SK-N-SH (cell line): ENCODE measurements at regions not wholly inside any gene's neighbourhood (a gene's known extent, or its start where the extent isn't known, plus 50 kb on each side); places are given as distances from the start of the nearest gene placed in this dataset.

ENCODE experiments used
- CTCF ChIA-PET: fragments of 300-600, 350-600 bp; formaldehyde crosslinking; extraction: SDS; loops from one replicate; lab custom pipeline; 2021; lab: Yijun Ruan, JAX
- POLR2A ChIA-PET: fragments of 350-600 bp; sonication (Branson Sonifier 250); formaldehyde crosslinking; extraction: SDS; loops from one replicate; lab custom pipeline; 2020; ENCODE audit warnings: antibody characterized with exemption, inconsistent platforms; lab: Yijun Ruan, JAX
- DNase-seq: peaks from one replicate; pipeline ENCODE4 v3.0.0; 2012
- H2AFZ ChIP-seq: fragments of 200-600 bp; sonication (generic); 2 replicates; pipeline ENCODE4 v1.8.1; 2016; ENCODE audit warnings: antibody characterized with exemption, mild to moderate bottlenecking, low read depth
- H3F3A ChIP-seq: fragments of 200-600 bp; sonication (generic); replicated peaks from 2 replicates; pipeline ENCODE3; 2016; ENCODE audit warnings: antibody characterized with exemption, mild to moderate bottlenecking; ENCODE audit not compliant: insufficient read depth
- H3K27ac ChIP-seq, 2 experiments: fragments of 200-500 bp in 1 of 2; fragments of 200-600 bp in 1 of 2; sonication (Bioruptor generic) in 1 of 2; sonication (generic), shearing (Covaris generic) in 1 of 2; 2 replicates each; pipeline versions ENCODE4 v1.5.1 to v1.6.1; 2014 to 2016; ENCODE audit warnings: low read depth in 2 of 2, inconsistent platforms in 1 of 2, low read length in 1 of 2, mild to moderate bottlenecking in 1 of 2, mixed read lengths in 1 of 2
- H3K27me3 ChIP-seq: fragments of 200-600 bp; sonication (generic), shearing (Covaris generic); 2 replicates; pipeline ENCODE4 v1.6.1; 2016; ENCODE audit warnings: mixed run types; ENCODE audit not compliant: insufficient read depth
- H3K36me3 ChIP-seq, 2 experiments: fragments of 200-500 bp in 1 of 2; fragments of 200-600 bp in 1 of 2; sonication (Bioruptor generic) in 1 of 2; sonication (generic) in 1 of 2; replicated peaks in 1 of 2; 2 replicates each; pipeline versions ENCODE3 to v1.5.1; 2014 to 2016; ENCODE audit warnings: low read length in 1 of 2, mild to moderate bottlenecking in 1 of 2; ENCODE audit not compliant: insufficient read depth in 2 of 2, control insufficient read depth in 1 of 2
- H3K4me1 ChIP-seq, 2 experiments: fragments of 200-500 bp in 1 of 2; fragments of 200-600 bp in 1 of 2; sonication (Bioruptor generic) in 1 of 2; sonication (generic), shearing (Covaris generic) in 1 of 2; 2 replicates each; pipeline versions ENCODE4 v1.5.1 to v1.6.1; 2014 to 2016; ENCODE audit warnings: low read depth in 1 of 2, low read length in 1 of 2, mixed run types in 1 of 2; ENCODE audit not compliant: insufficient read depth in 2 of 2, control insufficient read depth in 1 of 2
- H3K4me2 ChIP-seq: fragments of 200-600 bp; sonication (generic), shearing (Covaris generic); 2 replicates; pipeline ENCODE4 v1.6.1; 2017; ENCODE audit warnings: mixed run types
- H3K4me3 ChIP-seq, 2 experiments: fragments of 200-500 bp in 1 of 2; fragments of 200-600 bp in 1 of 2; sonication (Bioruptor generic) in 1 of 2; sonication (generic), shearing (Covaris generic) in 1 of 2; 2 replicates each; pipeline versions ENCODE4 v1.5.1 to v1.8.1; 2014 to 2016; ENCODE audit warnings: low read depth in 2 of 2, inconsistent platforms in 1 of 2, low read length in 1 of 2, mild to moderate bottlenecking in 1 of 2, mixed read lengths in 1 of 2, moderate library complexity in 1 of 2
- H3K79me2 ChIP-seq: fragments of 200-600 bp; sonication (generic); 2 replicates; pipeline ENCODE4 v1.8.1; 2017; ENCODE audit warnings: mild to moderate bottlenecking; ENCODE audit not compliant: insufficient read depth
- H3K9ac ChIP-seq: fragments of 200-600 bp; sonication (generic); 2 replicates; pipeline ENCODE4 v1.6.1; 2017; ENCODE audit warnings: mixed run types
- H3K9me2 ChIP-seq: fragments of 200-600 bp; sonication (generic); 2 replicates; pipeline ENCODE4 v1.6.1; 2017; ENCODE audit warnings: mixed run types
- H3K9me3 ChIP-seq: fragments of 200-600 bp; sonication (generic); 2 replicates; pipeline ENCODE4 v1.6.1; 2017; ENCODE audit warnings: mixed run types, mild to moderate bottlenecking, moderate library complexity
- H4K20me1 ChIP-seq: fragments of 200-600 bp; sonication (generic); 2 replicates; pipeline ENCODE4 v1.6.1; 2017; ENCODE audit warnings: mild to moderate bottlenecking, mixed run types; ENCODE audit not compliant: insufficient read depth
- CHD2 ChIP-seq: fragments of 150-350 bp; IDR thresholded peaks from 2 replicates; pipeline ENCODE4 v1.6.1; 2018; ENCODE audit warnings: low read length; ENCODE audit not compliant: partially characterized antibody
- EP300 ChIP-seq, 2 experiments: IDR thresholded peaks; 2 replicates each; pipeline versions ENCODE4 v1.4.0 to v1.6.1; 2012; ENCODE audit warnings: borderline replicate concordance in 1 of 2, low read depth in 1 of 2, low read length in 1 of 2
- EZH2phosphoT487 ChIP-seq: fragments of 200-600 bp; sonication (generic); IDR thresholded peaks from 2 replicates; pipeline ENCODE4 v1.6.1; 2017; ENCODE audit warnings: low read depth, mixed run types, mild to moderate bottlenecking, antibody characterized with exemption, moderate library complexity, borderline replicate concordance
- FOXJ3 ChIP-seq: sonication (generic); formaldehyde crosslinking; IDR thresholded peaks from 2 replicates; pipeline ENCODE4 v1.5.1; 2020; ENCODE audit warnings: mild to moderate bottlenecking, missing genetic modification reagents
- FOXM1 ChIP-seq: IDR thresholded peaks from 2 replicates; pipeline ENCODE4 v1.4.0; 2012; ENCODE audit warnings: low read depth, mild to moderate bottlenecking
- JUND ChIP-seq: IDR thresholded peaks from 2 replicates; pipeline ENCODE4 v1.4.0; 2012
- MEF2A ChIP-seq: IDR thresholded peaks from 2 replicates; pipeline ENCODE4 v1.4.0; 2012; ENCODE audit warnings: low read depth, borderline replicate concordance
- NFIC ChIP-seq: IDR thresholded peaks from 2 replicates; pipeline ENCODE4 v1.4.0; 2012; ENCODE audit warnings: borderline replicate concordance
- POLR2AphosphoS5 ChIP-seq: IDR thresholded peaks from 2 replicates; pipeline ENCODE4 v1.6.1; 2012; ENCODE audit warnings: low read depth, low read length
- RFX5 ChIP-seq: IDR thresholded peaks from 2 replicates; pipeline ENCODE4 v1.6.1; 2012; ENCODE audit warnings: mild to moderate bottlenecking, improper control_type of control experiment, low read length
- TEAD4 ChIP-seq: IDR thresholded peaks from 2 replicates; pipeline ENCODE4 v1.4.0; 2012; ENCODE audit warnings: mild to moderate bottlenecking, borderline replicate concordance; ENCODE audit not compliant: insufficient read depth
- whole genome bisulfite sequencing: methylation state at CpG from one replicate; pipeline ENCODE4 v1.1.6; 2017; ENCODE audit warnings: low lambda C conversion rate; 5-methylcytosine and 5-hydroxymethylcytosine counted together
- TF ChIP-seq, protein P1 (sequence below): IDR thresholded peaks from 2 replicates; pipeline ENCODE4 v1.4.0; 2012; ENCODE audit warnings: low read depth, borderline replicate concordance
- TF ChIP-seq, protein P2 (sequence below): IDR thresholded peaks from 2 replicates; pipeline ENCODE4 v1.6.1; 2012; ENCODE audit warnings: mild to moderate bottlenecking, low read depth, low read length, moderate library complexity
- TF ChIP-seq, protein P3 (sequence below): IDR thresholded peaks from 2 replicates; pipeline ENCODE4 v1.4.0; 2012; ENCODE audit warnings: low read depth, borderline replicate concordance

DNA sequence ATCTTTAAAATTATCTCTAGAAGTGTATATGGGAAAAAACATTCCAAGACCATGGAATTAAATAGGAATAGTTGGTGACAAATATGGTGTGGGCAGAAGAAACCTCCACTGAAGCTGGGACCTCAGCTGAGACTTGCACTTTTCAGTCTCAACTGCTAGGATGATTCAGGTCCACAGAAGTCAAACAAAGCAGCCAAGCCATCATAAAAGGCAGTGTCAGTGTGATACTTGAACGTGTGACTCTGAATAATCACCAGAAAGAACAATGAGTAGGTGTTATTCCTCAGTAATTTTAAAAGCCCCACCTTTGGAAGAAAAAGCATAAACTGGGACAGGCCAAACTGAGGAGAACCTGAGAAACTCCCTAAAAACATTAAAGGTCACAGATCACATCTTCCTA lies 90.7 kb downstream of the ZNF281 start:
- Histone ChIP-seq H3K4me3 (no peak overlapping the region), H3K9me3 (no peaks in the 10 kb centered on the region), H2AFZ (no peak overlapping the region), H4K20me1 (no peaks in the 10 kb centered on the region), H3K9me2 (no peaks in the 10 kb centered on the region), H3K4me2 (no peak overlapping the region), H3K79me2 (no peaks in the 10 kb centered on the region), H3K36me3 (no peaks in the 10 kb centered on the region), H3K27ac (no peak overlapping the region), H3K4me1 (peaks cover 0 to 4% of the 10 kb centered on the region in 2 experiments; a peak in 1 of 4 replicates), H3K27me3 (no peaks in the 10 kb centered on the region), H3K9ac (no peak overlapping the region), H3F3A (no peaks in the 10 kb centered on the region)
- CTCF ChIA-PET = interaction anchor here (1.2 kb wide), 1 partner anchor 634 kb away, joined by 3 read pairs; no protein-coding TSS in a partner anchor
- POLR2A ChIA-PET = no interaction called here
- no peak for DNase-seq
- 13% methylated on average over 1 of the region's 1 CpG for WGBS
- TF ChIP-seq, protein P1, sequence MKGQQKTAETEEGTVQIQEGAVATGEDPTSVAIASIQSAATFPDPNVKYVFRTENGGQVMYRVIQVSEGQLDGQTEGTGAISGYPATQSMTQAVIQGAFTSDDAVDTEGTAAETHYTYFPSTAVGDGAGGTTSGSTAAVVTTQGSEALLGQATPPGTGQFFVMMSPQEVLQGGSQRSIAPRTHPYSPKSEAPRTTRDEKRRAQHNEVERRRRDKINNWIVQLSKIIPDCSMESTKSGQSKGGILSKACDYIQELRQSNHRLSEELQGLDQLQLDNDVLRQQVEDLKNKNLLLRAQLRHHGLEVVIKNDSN = no peak
- TF ChIP-seq EP300 (IDR thresholded peaks at IDR 0.05; ENCODE audit: borderline replicate concordance in 1 of 2, low read depth in 1 of 2, low read length in 1 of 2) (no peak), CHD2 (no peak), POLR2AphosphoS5 (no peak)
- TF ChIP-seq, all 33 proteins: peak for 0

DNA sequence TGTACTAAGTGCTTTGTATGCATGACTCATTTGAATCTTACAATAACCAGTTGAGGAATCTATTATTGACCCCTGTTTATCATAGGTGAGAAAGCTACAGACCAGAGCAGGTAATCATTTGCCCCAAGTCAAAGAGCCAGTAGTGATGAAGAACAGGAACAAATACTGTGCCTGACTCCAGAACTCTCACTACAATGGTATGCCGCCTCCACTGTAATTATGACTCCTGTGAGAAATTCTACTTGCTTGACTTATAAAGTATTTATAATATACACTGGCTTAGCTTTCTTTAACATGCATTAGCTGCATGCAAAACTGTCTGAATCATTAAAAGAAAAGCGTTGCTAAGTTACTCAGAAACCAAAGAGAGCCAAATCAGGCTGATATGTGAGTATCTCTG lies 92.6 kb downstream of the ZNF281 start:
- no peak for TF ChIP-seq EP300 (IDR thresholded peaks at IDR 0.05; ENCODE audit: borderline replicate concordance in 1 of 2, low read depth in 1 of 2, low read length in 1 of 2)
- TF ChIP-seq MEF2A = no peak
- no peak for TF ChIP-seq EZH2phosphoT487
- TF ChIP-seq TEAD4 = no peak
- no peak for TF ChIP-seq NFIC
- TF ChIP-seq, protein P2, sequence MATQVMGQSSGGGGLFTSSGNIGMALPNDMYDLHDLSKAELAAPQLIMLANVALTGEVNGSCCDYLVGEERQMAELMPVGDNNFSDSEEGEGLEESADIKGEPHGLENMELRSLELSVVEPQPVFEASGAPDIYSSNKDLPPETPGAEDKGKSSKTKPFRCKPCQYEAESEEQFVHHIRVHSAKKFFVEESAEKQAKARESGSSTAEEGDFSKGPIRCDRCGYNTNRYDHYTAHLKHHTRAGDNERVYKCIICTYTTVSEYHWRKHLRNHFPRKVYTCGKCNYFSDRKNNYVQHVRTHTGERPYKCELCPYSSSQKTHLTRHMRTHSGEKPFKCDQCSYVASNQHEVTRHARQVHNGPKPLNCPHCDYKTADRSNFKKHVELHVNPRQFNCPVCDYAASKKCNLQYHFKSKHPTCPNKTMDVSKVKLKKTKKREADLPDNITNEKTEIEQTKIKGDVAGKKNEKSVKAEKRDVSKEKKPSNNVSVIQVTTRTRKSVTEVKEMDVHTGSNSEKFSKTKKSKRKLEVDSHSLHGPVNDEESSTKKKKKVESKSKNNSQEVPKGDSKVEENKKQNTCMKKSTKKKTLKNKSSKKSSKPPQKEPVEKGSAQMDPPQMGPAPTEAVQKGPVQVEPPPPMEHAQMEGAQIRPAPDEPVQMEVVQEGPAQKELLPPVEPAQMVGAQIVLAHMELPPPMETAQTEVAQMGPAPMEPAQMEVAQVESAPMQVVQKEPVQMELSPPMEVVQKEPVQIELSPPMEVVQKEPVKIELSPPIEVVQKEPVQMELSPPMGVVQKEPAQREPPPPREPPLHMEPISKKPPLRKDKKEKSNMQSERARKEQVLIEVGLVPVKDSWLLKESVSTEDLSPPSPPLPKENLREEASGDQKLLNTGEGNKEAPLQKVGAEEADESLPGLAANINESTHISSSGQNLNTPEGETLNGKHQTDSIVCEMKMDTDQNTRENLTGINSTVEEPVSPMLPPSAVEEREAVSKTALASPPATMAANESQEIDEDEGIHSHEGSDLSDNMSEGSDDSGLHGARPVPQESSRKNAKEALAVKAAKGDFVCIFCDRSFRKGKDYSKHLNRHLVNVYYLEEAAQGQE = no peak
- TF ChIP-seq, protein P3, sequence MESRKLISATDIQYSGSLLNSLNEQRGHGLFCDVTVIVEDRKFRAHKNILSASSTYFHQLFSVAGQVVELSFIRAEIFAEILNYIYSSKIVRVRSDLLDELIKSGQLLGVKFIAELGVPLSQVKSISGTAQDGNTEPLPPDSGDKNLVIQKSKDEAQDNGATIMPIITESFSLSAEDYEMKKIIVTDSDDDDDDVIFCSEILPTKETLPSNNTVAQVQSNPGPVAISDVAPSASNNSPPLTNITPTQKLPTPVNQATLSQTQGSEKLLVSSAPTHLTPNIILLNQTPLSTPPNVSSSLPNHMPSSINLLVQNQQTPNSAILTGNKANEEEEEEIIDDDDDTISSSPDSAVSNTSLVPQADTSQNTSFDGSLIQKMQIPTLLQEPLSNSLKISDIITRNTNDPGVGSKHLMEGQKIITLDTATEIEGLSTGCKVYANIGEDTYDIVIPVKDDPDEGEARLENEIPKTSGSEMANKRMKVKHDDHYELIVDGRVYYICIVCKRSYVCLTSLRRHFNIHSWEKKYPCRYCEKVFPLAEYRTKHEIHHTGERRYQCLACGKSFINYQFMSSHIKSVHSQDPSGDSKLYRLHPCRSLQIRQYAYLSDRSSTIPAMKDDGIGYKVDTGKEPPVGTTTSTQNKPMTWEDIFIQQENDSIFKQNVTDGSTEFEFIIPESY = no peak
- TF ChIP-seq RFX5 = no peak
- TF ChIP-seq FOXJ3 (CRISPR knock-in tag) = no peak
- TF ChIP-seq JUND = no peak
- no peak for TF ChIP-seq POLR2AphosphoS5
- TF ChIP-seq FOXM1 = no peak
- TF ChIP-seq, protein P1 = no peak
- Histone ChIP-seq H3F3A (no peaks in the 10 kb centered on the region), H3K4me1 (peaks cover 0 to 4% of the 10 kb centered on the region in 2 experiments; a peak in 1 of 4 replicates), H3K9me2 (no peaks in the 10 kb centered on the region), H2AFZ (no peak overlapping the region), H3K36me3 (no peaks in the 10 kb centered on the region), H3K27ac (no peak overlapping the region), H3K79me2 (no peaks in the 10 kb centered on the region), H3K9ac (no peak overlapping the region), H4K20me1 (no peaks in the 10 kb centered on the region), H3K9me3 (no peaks in the 10 kb centered on the region), H3K4me3 (no peak overlapping the region), H3K4me2 (no peak overlapping the region), H3K27me3 (no peaks in the 10 kb centered on the region)
- 68% methylated on average over 2 of the region's 2 CpGs for WGBS
- CTCF ChIA-PET = no interaction called here
- POLR2A ChIA-PET = no interaction called here
- no peak for DNase-seq
